SK-N-MC (cell line): ENCODE measurements at regions not wholly inside any gene's neighbourhood (a gene's known extent, or its start where the extent isn't known, plus 50 kb on each side); places are given as distances from the start of the nearest gene placed in this dataset.
"Not testable (repeated sequence)": the region's sequence is repeated elsewhere in the genome, so short reads cannot be mapped to it uniquely, and the experiment has no call there.

ENCODE experiments used
- EZH2 ChIP-seq: fragments of 200-600 bp; sonication (generic); IDR thresholded peaks from one replicate; pipeline ENCODE4 v1.6.1; 2017; ENCODE audit warnings: antibody characterized with exemption
- FOXP2 ChIP-seq: optimal IDR thresholded peaks from 2 replicates; pipeline ENCODE3; 2011; ENCODE audit warnings: mild to moderate bottlenecking, moderate library complexity; ENCODE audit not compliant: insufficient read depth; ENCODE audit errors: extremely low read length, control extremely low read depth
- POLR2AphosphoS5 ChIP-seq: IDR thresholded peaks from 2 replicates; pipeline ENCODE4 v1.6.1; 2012; ENCODE audit warnings: mild to moderate bottlenecking, low read depth, low read length, borderline replicate concordance

GRCh38 chr7:136419740-136420139 lies 442.6 kb upstream of the MTPN start:
- not testable (repeated sequence) for TF ChIP-seq EZH2, POLR2AphosphoS5, FOXP2
